ENCODE measurements at regions not wholly inside any gene's neighbourhood (a gene's known extent, or its start where the extent isn't known, plus 50 kb on each side); places are given as distances from the start of the nearest gene placed in this dataset.

- TF ChIP-seq, protein P1, sequence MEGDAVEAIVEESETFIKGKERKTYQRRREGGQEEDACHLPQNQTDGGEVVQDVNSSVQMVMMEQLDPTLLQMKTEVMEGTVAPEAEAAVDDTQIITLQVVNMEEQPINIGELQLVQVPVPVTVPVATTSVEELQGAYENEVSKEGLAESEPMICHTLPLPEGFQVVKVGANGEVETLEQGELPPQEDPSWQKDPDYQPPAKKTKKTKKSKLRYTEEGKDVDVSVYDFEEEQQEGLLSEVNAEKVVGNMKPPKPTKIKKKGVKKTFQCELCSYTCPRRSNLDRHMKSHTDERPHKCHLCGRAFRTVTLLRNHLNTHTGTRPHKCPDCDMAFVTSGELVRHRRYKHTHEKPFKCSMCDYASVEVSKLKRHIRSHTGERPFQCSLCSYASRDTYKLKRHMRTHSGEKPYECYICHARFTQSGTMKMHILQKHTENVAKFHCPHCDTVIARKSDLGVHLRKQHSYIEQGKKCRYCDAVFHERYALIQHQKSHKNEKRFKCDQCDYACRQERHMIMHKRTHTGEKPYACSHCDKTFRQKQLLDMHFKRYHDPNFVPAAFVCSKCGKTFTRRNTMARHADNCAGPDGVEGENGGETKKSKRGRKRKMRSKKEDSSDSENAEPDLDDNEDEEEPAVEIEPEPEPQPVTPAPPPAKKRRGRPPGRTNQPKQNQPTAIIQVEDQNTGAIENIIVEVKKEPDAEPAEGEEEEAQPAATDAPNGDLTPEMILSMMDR (IDR thresholded peaks at IDR 0.05) = no peak
- TF ChIP-seq EZH2phosphoT487 (IDR thresholded peaks at IDR 0.05) = no peak
These were observed 1128.6 kb downstream of the SLC16A7 start for GRCh38 chr12:60724475-60724874.
